ENCODE measurements at regions not wholly inside any gene's neighbourhood (a gene's known extent, or its start where the extent isn't known, plus 50 kb on each side); places are given as distances from the start of the nearest gene placed in this dataset.
"Not testable (repeated sequence)": the region's sequence is repeated elsewhere in the genome, so short reads cannot be mapped to it uniquely, and the experiment has no call there.

GRCh38 chr15:53843869-53844569 lies 84.6 kb upstream of the WDR72 start:
- no peak for DNase-seq

GRCh38 chr15:53843166-53843565 lies 83.7 kb upstream of the WDR72 start:
- no peak for DNase-seq

- no peak for DNase-seq
Observed at GRCh38 chr15:53841651-53842050, 82.2 kb upstream of the WDR72 start.

GRCh38 chr15:53840681-53841080 lies 81.2 kb upstream of the WDR72 start:
- DNase-seq: no peak

- peak; percentile 94 for DNase-seq
Observed at GRCh38 chr15:53837263-53837662, 77.8 kb upstream of the WDR72 start.

GRCh38 chr15:53836618-53837017 lies 77.2 kb upstream of the WDR72 start:
- peak; percentile 36 for DNase-seq

- DNase-seq: no peak
Observed at GRCh38 chr15:53835309-53835708, 75.8 kb upstream of the WDR72 start.

- DNase-seq: no peak
Observed at GRCh38 chr15:53834214-53834613, 74.8 kb upstream of the WDR72 start.

- DNase-seq: no peak
Observed at GRCh38 chr15:53833134-53833624, 73.7 kb upstream of the WDR72 start.

GRCh38 chr15:53831907-53832770 lies 72.7 kb upstream of the WDR72 start:
- DNase-seq: peak; percentile 45

- no peak for DNase-seq
Observed at GRCh38 chr15:53830707-53831386, 71.4 kb upstream of the WDR72 start.

GRCh38 chr15:53829923-53830459 lies 70.5 kb upstream of the WDR72 start:
- DNase-seq: no peak

GRCh38 chr15:53829471-53829870 lies 70.0 kb upstream of the WDR72 start:
- DNase-seq: no peak

- no peak for DNase-seq
Observed at GRCh38 chr15:53827355-53827754, 67.9 kb upstream of the WDR72 start.

- peak; percentile 54 for DNase-seq
Observed at GRCh38 chr15:53811530-53811929, 52.1 kb upstream of the WDR72 start.

- not testable (repeated sequence) for DNase-seq
Observed at GRCh38 chr15:53810306-53810705, 50.8 kb upstream of the WDR72 start.

Data from NCI-H510A treated with DMSO at 0.1 percent for 48 hours (cell line).